Left renal cortex interstitium (tissue), 4 donors: ENCODE measurements at regions not wholly inside any gene's neighbourhood (a gene's known extent, or its start where the extent isn't known, plus 50 kb on each side); places are given as distances from the start of the nearest gene placed in this dataset.

Experiments
- DNase-seq, 4 donors: peaks; one replicate each; pipeline ENCODE4 v3.0.0-alpha.2; 2013; ENCODE audit warnings: low read depth in 4 of 4, low spot score in 2 of 4, missing footprints in 1 of 4

DNA sequence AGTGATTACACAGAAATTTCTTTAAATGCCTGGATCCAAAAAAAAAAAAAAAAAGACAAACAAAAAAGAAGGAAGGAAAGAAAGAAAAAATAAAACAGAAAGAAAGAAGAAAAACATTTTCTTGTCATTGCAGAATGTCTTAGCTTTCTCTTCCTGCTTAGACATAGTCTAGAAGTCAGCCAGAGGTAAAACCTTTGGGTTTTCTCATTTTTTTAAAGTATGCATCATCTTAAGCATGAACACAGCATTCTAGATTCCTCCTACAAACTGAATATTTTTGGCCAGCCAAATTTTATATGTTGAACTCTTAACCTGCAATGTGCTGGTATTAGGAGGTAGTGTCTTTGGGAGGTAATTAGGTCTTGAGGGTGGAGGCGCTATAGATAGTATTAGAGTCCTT, 243.9 kb downstream of the TRIB2 start:
- no peak for DNase-seq

DNA sequence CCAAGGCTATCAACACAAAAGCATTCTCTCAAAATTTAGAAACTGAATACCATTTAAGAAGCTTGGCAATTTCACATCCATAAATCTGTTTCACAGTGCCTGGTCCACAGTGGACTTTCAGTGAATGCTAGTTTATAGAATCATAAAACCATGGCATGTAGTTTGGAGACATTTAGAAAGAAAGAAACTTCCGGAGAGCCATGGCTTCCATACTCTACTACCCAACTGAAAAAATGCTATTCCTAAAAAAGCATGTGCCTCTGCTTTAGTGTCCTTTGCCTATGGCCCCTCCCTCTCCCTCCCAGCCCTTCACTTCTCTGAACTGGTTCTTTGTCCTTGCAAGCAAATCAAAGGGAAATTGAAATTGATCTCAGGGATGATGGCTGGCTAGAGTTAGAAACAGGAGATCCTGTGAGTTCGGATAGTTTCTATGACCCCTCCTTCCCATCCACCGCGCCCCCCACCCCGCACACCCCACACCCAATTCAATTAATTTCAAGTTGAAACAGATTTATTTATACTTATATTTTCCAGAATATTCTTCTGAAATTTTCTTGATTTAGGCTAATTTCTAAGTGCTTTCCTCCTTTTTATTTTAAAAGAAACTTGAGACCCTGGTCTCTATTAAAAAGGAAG, 248.3 kb downstream of the TRIB2 start:
- DNase-seq, result no peak

DNA sequence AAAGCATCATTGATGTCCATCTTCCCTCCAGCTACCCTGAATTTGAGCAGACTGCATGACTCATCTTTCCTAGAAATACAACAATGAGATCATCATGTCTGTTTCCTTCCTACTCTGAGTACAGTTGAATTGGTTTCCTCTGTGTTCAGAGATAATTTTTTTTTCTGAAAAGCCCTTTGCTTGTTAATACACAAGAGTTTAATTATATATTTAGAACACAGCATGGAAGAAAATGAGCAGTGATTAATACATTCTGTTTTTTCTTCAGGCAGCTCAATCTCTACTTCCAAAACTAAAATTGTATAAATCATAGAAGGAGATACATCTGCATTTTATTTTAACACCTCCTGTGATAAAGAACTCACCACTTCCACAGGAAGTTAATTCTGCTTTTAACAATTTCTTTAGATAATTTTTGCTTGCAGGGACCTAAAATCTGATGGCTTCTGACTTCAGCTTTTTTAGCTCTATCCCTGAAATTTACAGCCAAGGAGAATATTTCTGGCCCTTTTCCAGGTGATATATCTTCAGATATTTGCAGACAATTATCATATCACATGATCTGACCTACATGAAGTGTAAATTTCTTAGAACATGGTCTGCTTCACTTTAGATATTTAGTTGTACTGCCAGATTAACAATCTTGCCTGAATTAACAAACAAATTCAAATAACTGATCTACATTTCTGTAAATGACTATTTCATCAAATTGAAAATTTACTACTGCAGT, 249.0 kb downstream of the TRIB2 start:
- no peak for DNase-seq

- DNase-seq, result no peak
Observed at GRCh38 chr2:12967804-12968203, 251.1 kb downstream of the TRIB2 start.

GRCh38 chr2:12968399-12968798, 251.7 kb downstream of the TRIB2 start:
- DNase-seq, result no peak

DNA sequence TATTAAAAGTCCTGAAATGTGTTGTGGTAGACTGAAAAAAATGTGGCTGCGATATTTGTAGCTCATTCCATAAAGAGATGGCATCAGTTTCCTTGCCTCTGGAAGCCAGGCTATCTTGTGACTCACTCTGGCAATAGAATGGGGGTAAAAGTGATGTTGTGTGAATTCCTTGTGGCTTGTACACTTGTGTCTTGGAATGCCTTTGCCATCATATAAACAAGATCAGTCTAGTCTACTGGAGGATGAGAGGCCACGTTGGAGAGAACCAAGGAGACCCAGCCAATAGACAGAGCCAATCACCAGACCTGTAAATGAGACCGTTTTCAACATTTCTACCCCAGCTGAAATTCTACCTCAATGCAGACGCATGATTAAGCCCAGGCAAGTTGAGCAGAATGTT, 254.1 kb downstream of the TRIB2 start:
- no peak for DNase-seq

DNA sequence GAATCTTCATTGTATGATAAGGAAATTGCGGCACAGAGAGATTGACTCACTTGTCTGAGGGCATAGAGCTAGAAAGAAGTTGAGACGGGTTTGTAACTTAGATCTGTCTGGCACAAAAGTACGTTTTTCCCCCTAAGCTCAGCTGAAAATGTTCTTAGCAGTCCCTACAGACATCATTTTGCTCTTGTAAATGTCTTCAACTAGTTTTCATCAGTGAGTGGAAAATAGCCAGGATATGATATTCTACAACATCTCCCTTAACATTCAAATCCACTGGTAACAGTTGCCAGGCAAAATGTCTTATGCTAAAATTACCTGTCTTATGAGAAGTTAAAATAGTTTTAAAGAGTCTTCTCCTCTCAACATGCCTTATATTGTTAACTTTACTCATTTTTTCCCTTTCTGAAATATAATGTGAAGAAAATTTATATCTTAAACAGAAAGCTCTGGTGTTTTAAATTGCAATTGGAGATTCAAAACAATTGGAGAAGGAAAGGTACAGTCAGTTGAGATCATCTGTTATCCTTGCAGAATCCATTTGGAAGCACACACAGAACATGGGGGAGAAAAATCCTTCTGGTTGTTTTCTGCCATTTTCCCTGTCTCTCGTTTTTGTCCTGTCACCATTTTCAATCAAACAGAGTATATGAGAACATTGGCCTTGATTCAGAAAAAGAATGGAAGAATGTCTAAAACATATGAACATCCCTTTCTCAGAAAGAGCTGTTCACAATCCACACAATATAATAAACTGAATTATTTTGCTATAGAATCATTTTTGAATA, 255.0 kb downstream of the TRIB2 start:
- no peak for DNase-seq

- DNase-seq, result no peak
Observed at GRCh38 chr2:12978066-12978835, 261.5 kb downstream of the TRIB2 start.

- no peak for DNase-seq
Observed at GRCh38 chr2:12979066-12979465, 262.3 kb downstream of the TRIB2 start.

- DNase-seq, result no peak
Observed at GRCh38 chr2:12980817-12981216, 264.1 kb downstream of the TRIB2 start.

DNA sequence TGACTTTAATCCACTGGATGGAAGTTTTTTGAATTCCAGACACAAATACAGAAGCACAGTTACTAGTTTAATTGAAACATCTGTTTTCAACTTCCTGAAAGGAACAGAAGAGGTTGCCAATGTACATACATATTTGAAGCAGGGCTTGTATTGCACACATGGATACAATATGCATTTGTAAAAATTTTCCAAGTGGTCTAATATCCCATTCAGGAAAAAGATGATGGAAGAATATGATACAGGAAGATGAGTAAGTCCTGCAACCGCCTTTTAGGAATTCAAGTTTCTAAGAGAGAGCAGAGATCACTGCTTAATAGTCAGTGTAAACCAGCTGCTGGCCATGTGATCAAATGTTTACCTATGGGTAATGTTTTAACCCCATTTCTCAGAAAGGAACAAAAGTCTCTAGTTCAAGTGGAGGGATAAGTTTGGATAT, 265.4 kb downstream of the TRIB2 start:
- DNase-seq, result no peak

DNA sequence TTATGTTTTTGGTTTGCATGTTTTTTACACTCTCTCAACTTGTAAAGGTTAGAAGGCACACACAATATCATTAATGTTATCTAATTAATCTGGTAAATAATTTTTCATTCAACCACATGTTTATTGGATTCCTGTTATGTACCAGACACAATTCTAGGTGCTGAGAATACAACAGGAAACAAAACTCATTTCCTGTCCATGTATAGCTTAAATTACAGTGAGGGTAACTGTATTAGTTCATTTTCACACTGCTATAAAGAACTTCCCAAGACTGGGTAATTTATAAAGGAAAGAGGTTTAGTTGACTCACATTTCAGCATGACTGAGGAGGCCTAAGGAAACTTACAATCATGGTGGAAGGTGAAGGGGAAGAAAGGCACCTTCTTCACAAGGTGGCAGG, 270.5 kb downstream of the TRIB2 start:
- no peak for DNase-seq

DNA sequence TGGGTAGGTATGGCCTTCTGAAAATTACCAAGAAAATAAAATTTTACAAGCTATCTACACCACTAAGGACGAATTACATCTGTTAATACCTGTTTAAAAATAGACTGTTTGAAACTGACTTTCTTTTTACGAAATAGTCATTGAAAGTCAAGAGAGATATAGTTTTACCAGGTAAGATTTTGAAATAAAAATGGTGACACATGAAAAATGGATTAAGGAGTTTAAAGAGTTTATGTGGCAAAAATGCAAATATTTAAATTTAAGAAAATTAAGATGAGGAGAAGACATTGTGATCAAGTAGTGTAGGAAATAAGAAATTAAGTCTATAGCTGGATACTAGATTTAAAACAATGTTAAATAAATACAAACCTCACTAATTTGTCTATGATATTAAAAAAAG, 271.5 kb downstream of the TRIB2 start:
- DNase-seq, result no peak

GRCh38 chr2:12990523-12990922, 273.8 kb downstream of the TRIB2 start:
- DNase-seq, result no peak

DNA sequence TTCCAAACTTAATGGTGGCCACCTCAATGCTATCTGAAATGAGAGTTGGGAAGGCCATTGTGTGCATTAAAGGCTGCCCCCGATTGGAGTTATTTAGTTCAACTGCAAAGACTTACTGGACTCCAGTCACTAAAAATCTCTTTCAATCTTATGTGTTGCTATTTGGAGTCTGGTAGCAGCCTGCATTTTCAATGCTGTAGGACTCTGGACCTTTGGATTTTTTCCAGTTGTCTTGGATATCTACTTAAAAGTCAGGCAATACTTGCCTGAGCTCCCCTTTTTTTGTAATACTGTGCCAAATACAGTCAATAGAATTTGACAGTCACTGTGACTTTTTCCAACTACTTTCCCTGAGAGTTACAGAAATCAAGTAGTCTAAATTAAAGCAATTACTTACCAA, 281.9 kb downstream of the TRIB2 start:
- DNase-seq, result no peak

DNA sequence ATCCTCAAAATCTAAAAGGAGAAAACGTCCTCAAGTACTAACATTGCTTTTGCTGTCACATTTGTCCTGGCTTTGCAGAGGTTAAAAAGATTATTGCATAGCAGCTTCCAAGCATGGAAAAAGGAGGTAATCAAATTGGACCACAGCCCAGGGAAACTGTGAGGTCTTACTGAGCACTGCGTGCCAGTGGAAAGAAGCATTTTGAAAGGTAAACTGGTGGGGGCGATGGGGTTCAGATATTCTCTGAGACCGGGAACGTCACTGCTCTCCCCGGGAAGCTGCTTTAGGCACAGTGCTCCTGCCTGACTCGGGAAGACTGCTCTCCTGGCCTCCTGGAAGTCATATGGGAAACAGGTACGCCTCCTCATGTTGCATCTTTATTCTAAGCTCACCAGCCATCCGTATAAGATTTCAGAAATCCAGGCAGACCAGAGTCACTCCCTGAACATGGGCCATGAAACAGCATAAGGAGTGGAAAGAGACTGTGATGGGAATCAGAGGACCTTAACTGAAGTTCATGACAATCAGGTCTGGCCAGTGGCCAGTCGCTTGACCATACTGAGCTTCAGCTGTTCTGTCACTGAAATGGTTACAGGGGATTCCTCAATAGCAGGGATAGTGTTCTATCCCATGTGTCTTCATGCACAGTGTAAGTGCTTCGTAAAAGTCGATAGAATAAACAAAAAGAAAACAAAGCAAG, 284.1 kb downstream of the TRIB2 start:
- DNase-seq, result no peak

DNA sequence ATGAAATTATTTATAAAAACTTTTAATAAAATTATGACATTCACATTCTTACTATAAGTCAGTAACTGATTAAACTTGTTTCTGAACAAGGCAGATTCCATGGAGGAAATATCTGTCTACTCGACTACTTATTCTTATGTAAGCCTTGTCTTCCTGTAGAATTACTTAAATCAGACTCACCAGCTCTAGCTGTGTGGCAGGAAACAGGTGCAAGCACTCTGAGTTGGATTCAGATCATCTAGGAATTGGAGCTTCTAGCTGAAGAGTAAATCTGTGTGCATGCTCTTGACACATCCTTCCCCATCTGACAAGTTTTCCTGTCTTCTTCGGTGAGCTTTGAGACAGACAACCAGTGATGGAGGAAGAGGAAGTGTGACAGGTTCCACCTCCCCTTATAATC, 284.7 kb downstream of the TRIB2 start:
- DNase-seq, result no peak

- no peak for DNase-seq
Observed at GRCh38 chr2:13002536-13003331, 286.0 kb downstream of the TRIB2 start.

GRCh38 chr2:13003500-13003899, 286.8 kb downstream of the TRIB2 start:
- no peak for DNase-seq

DNA sequence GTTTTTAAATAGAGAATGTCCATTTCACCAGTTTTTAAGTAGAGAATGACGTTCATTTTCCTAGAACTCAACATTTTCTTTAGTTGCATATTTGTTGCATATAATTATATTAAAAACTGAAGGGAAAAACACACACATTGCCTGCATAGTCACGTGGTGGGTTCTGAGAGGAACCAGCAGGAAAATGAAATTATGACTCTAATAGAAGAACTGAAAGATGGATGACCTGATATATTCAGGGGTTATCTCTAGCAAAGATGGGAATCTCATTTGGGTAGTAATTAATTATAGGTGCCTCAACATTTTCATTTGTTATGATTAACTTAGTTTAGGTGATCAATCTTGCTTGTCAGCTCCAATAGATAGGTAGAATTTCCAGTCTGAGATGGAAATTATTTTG, 288.3 kb downstream of the TRIB2 start:
- DNase-seq, result no peak
